ENCODE measurements at regions not wholly inside any gene's neighbourhood (a gene's known extent, or its start where the extent isn't known, plus 50 kb on each side); places are given as distances from the start of the nearest gene placed in this dataset.

- no peak for TF ChIP-seq CTCF (conservative IDR thresholded peaks at IDR 0.05; ENCODE audit: low read depth, low read length)
- DNase-seq (ENCODE audit: low read depth) = no peak
- no peak overlapping the region for H3K4me3 ChIP-seq (ENCODE audit: low read depth, low read length)
Observed at GRCh38 chr7:124354201-124354600, 321.3 kb upstream of the TMEM229A start.

GRCh38 chr7:124351950-124352349 lies 319.1 kb upstream of the TMEM229A start:
- no peak overlapping the region for H3K4me3 ChIP-seq (ENCODE audit: low read depth, low read length)
- no peak for DNase-seq (ENCODE audit: low read depth)
- no peak for TF ChIP-seq CTCF (conservative IDR thresholded peaks at IDR 0.05; ENCODE audit: low read depth, low read length)

GRCh38 chr7:124349443-124349842 lies 316.6 kb upstream of the TMEM229A start:
- no peak for DNase-seq (ENCODE audit: low read depth)
- H3K4me3 ChIP-seq (ENCODE audit: low read depth, low read length) = no peak overlapping the region
- no peak for TF ChIP-seq CTCF (conservative IDR thresholded peaks at IDR 0.05; ENCODE audit: low read depth, low read length)

- DNase-seq (ENCODE audit: low read depth) = no peak
- no peak for TF ChIP-seq CTCF (conservative IDR thresholded peaks at IDR 0.05; ENCODE audit: low read depth, low read length)
- H3K4me3 ChIP-seq (ENCODE audit: low read depth, low read length) = no peak overlapping the region
Observed at GRCh38 chr7:124338861-124339260, 306.0 kb upstream of the TMEM229A start.

DNA sequence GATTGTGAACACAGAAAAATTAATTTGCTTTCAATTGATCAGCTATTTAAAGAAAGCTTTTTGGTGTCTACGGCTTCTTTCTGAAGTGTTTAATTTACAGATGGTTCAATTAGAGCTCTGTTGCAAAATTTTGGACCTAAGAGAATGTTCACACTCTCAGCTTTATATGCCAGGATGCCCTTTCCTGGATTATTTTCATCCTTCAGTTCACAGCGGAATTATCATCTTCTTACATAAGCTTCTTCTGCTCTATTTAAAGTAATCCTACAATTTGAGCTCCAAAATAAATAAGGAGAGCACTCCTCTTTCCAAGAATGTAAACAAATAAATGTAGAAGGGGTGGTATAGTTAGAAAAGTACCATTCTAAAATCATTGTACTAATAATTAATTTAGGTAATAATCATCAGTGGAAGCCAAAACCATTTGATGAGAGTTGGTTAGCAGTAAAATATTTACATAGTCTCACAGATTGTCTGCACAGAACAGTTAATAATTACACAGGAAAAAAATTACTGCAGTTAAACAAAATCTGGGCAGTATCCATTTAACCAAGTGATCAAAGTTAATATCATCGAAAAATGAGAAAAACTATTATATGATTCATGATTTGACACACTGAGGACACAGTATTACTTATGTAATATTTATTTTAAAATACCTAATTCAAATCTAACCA lies 298.0 kb upstream of the TMEM229A start:
- no peak for TF ChIP-seq CTCF (conservative IDR thresholded peaks at IDR 0.05; ENCODE audit: low read depth, low read length)
- H3K4me3 ChIP-seq (ENCODE audit: low read depth, low read length) = no peak overlapping the region
- no peak for DNase-seq (ENCODE audit: low read depth)

- H3K4me3 ChIP-seq (ENCODE audit: low read depth, low read length) = no peak overlapping the region
- no peak for DNase-seq (ENCODE audit: low read depth)
- no peak for TF ChIP-seq CTCF (conservative IDR thresholded peaks at IDR 0.05; ENCODE audit: low read depth, low read length)
Observed at GRCh38 chr7:124328774-124329173, 295.9 kb upstream of the TMEM229A start.

DNA sequence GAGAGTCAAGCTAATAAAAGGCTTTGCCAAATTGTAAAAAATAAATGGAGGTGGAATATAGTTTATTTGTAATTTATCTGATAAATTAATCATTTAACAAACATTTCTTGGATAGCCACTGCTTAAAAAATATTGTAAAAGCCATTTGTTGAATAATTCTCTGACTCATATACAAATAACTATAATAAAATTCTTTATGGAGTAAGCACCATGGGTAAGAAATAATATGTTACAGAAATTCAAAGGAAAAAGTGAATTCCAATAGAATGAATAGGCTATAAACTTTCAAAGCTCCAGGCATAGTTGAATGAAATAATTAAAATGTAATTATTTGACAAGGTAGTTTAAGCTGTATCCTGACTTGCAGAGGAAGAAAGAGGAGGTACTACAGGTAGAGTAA lies 291.4 kb upstream of the TMEM229A start:
- no peak for TF ChIP-seq CTCF (conservative IDR thresholded peaks at IDR 0.05; ENCODE audit: low read depth, low read length)
- no peak overlapping the region for H3K4me3 ChIP-seq (ENCODE audit: low read depth, low read length)
- no peak for DNase-seq (ENCODE audit: low read depth)
